Prostate gland (tissue), 2 donors: ENCODE measurements at regions not wholly inside any gene's neighbourhood (a gene's known extent, or its start where the extent isn't known, plus 50 kb on each side); places are given as distances from the start of the nearest gene placed in this dataset.

Experiments used
- DNase-seq: peaks from one replicate; pipeline ENCODE4 v3.0.0-alpha.2; 2019; ENCODE audit warnings: low spot score
- H3K27ac ChIP-seq, 2 donors: fragments of 200-600 bp; sonication (generic); 2 replicates each; pipeline ENCODE4 v1.5.1; 2017 to 2019
- H3K27me3 ChIP-seq: fragments of 200-600 bp; sonication (generic); replicated peaks from 2 replicates; pipeline ENCODE4 v1.5.1; 2019; ENCODE audit not compliant: insufficient read depth
- H3K36me3 ChIP-seq, 2 donors: fragments of 200-600 bp; sonication (generic); 1 replicate in 1 of 2; 2 replicates in 1 of 2; pipeline versions ENCODE4 v1.5.1 to v1.8.1; 2017 to 2019
- H3K4me1 ChIP-seq: fragments of 200-600 bp; sonication (generic); replicated peaks from 2 replicates; pipeline ENCODE4 v1.5.1; 2019
- H3K4me3 ChIP-seq, 2 donors: fragments of 200-600 bp; sonication (generic); 2 replicates each; pipeline ENCODE4 v1.5.1; 2017 to 2019
- H3K9me3 ChIP-seq: fragments of 200-600 bp; sonication (generic); 2 replicates; pipeline ENCODE4 v1.5.1; 2017
- CTCF ChIP-seq, 4 experiments: fragments of 200-600 bp in 2 of 4; fragments of 450-650 bp in 2 of 4; sonication (generic) in 2 of 4; IDR thresholded peaks; 1 replicate in 3 of 4; 2 replicates in 1 of 4; pipeline ENCODE4 v1.5.1; 2016 to 2019; ENCODE audit warnings: antibody characterized with exemption in 4 of 4, mild to moderate bottlenecking in 2 of 4, moderate library complexity in 2 of 4
- POLR2A ChIP-seq: fragments of 450-650 bp; IDR thresholded peaks from one replicate; pipeline ENCODE4 v1.6.1; 2016; ENCODE audit warnings: antibody characterized with exemption, mild to moderate bottlenecking
- POLR2AphosphoS5 ChIP-seq: sonication (generic); formaldehyde crosslinking; IDR thresholded peaks from one replicate; pipeline ENCODE4 v1.6.1; 2017; ENCODE audit warnings: antibody characterized with exemption
- WGBS: methylation state at CpG from one replicate; pipeline ENCODE4 v1.1.5; 2018; 5-methylcytosine and 5-hydroxymethylcytosine counted together
- intact Hi-C: fragments of 100-400 bp; cut with DNase I; formaldehyde crosslinking; loops from one replicate; pipeline ENCODE4 v1.14.2; 2022

GRCh38 chr16:79430191-79430678, 170.3 kb downstream of the MAF start:
- 27% methylated on average over 12 of the region's 12 CpGs for WGBS

GRCh38 chr16:79429381-79430190, 171.0 kb downstream of the MAF start:
- no peak for TF ChIP-seq POLR2AphosphoS5
- TF ChIP-seq CTCF (IDR thresholded peaks at IDR 0.05), result no peak
- TF ChIP-seq POLR2A, result no peak
- no peaks in the 10 kb centered on the region for H3K4me1 ChIP-seq
- no peak overlapping the region for H3K27ac ChIP-seq
- no peak overlapping the region for H3K4me3 ChIP-seq
- intact Hi-C loops, result no loop called here
- no peaks in the 10 kb centered on the region for H3K9me3 ChIP-seq
- WGBS, result 46% methylated on average over 16 of the region's 16 CpGs
- H3K27me3 ChIP-seq, result no peaks in the 10 kb centered on the region
- no peaks in the 10 kb centered on the region for H3K36me3 ChIP-seq
- no peak for DNase-seq

More at GRCh38 chr16:79430191-79430678, 170.3 kb downstream of the MAF start:
- H3K36me3 ChIP-seq, result no peaks in the 10 kb centered on the region
- H3K27me3 ChIP-seq, result no peaks in the 10 kb centered on the region
- no peak for DNase-seq
- intact Hi-C loops, result no loop called here
- H3K4me1 ChIP-seq, result no peaks in the 10 kb centered on the region
- no peak overlapping the region for H3K4me3 ChIP-seq
- H3K9me3 ChIP-seq, result no peaks in the 10 kb centered on the region
- no peak overlapping the region for H3K27ac ChIP-seq
- TF ChIP-seq POLR2AphosphoS5 (no peak), CTCF (IDR thresholded peaks at IDR 0.05) (no peak), POLR2A (no peak)

- intact Hi-C loops, result no loop called here
- no peak for DNase-seq
- H3K27ac ChIP-seq, result no peak overlapping the region
- WGBS, result 87% methylated on average over 6 of the region's 6 CpGs
- H3K4me3 ChIP-seq, result no peak overlapping the region
- H3K27me3 ChIP-seq, result no peaks in the 10 kb centered on the region
- H3K36me3 ChIP-seq, result no peaks in the 10 kb centered on the region
- no peaks in the 10 kb centered on the region for H3K9me3 ChIP-seq
- no peak for TF ChIP-seq CTCF (IDR thresholded peaks at IDR 0.05)
- TF ChIP-seq POLR2AphosphoS5, result no peak
- no peak for TF ChIP-seq POLR2A
- H3K4me1 ChIP-seq, result no peaks in the 10 kb centered on the region
Observed at GRCh38 chr16:79426663-79427062, 173.9 kb downstream of the MAF start.

- intact Hi-C loops, result no loop called here
- no peaks in the 10 kb centered on the region for H3K4me1 ChIP-seq
- H3K36me3 ChIP-seq, result no peaks in the 10 kb centered on the region
- H3K9me3 ChIP-seq, result no peaks in the 10 kb centered on the region
- H3K27ac ChIP-seq, result no peak overlapping the region
- DNase-seq, result no peak
- no peaks in the 10 kb centered on the region for H3K27me3 ChIP-seq
- no peak for TF ChIP-seq CTCF (IDR thresholded peaks at IDR 0.05)
- TF ChIP-seq POLR2A, result no peak
- TF ChIP-seq POLR2AphosphoS5, result no peak
- WGBS, result 81% methylated on average over 7 of the region's 7 CpGs
- H3K4me3 ChIP-seq, result no peak overlapping the region
Observed at GRCh38 chr16:79422064-79422463, 178.5 kb downstream of the MAF start.

- Histone ChIP-seq H3K27ac (no peak overlapping the region), H3K4me1 (no peaks in the 10 kb centered on the region), H3K9me3 (no peaks in the 10 kb centered on the region), H3K36me3 (no peaks in the 10 kb centered on the region), H3K27me3 (no peaks in the 10 kb centered on the region), H3K4me3 (no peak overlapping the region)
- no peak for DNase-seq
- WGBS, result 97% methylated on average over 7 of the region's 7 CpGs
- TF ChIP-seq CTCF (IDR thresholded peaks at IDR 0.05) (no peak), POLR2A (no peak), POLR2AphosphoS5 (no peak)
- intact Hi-C loops, result no loop called here
Observed at GRCh38 chr16:79421126-79421525, 179.4 kb downstream of the MAF start.
